Ascending aorta (tissue), 2 donors: ENCODE measurements at regions not wholly inside any gene's neighbourhood (a gene's known extent, or its start where the extent isn't known, plus 50 kb on each side); places are given as distances from the start of the nearest gene placed in this dataset.

Source experiments
- DNase-seq, 2 donors: peaks; one replicate each; pipeline ENCODE4 v3.0.0-alpha.2; 2019; ENCODE audit warnings: low spot score in 2 of 2
- H3K27ac ChIP-seq, 2 donors: fragments of 200-600 bp; sonication (generic); one replicate each; pipeline ENCODE4 v1.5.1; 2016 to 2017; ENCODE audit warnings: mild to moderate bottlenecking in 1 of 2
- H3K27me3 ChIP-seq: fragments of 200-600 bp; sonication (generic); one replicate; pipeline ENCODE4 v1.5.1; 2017
- H3K36me3 ChIP-seq, 2 donors: fragments of 200-600 bp; sonication (generic); one replicate each; pipeline ENCODE4 v1.5.1; 2016
- H3K4me1 ChIP-seq, 2 donors: fragments of 200-600 bp; sonication (generic); one replicate each; pipeline ENCODE4 v1.5.1; 2016 to 2017; ENCODE audit warnings: mild to moderate bottlenecking in 1 of 2
- H3K4me3 ChIP-seq, 2 donors: fragments of 200-600 bp; sonication (generic); one replicate each; pipeline ENCODE4 v1.5.1; 2016 to 2017; ENCODE audit warnings: mild to moderate bottlenecking in 1 of 2
- H3K9me3 ChIP-seq, 2 donors: fragments of 200-600 bp; sonication (generic); one replicate each; pipeline ENCODE4 v1.5.1; 2016
- intact Hi-C: fragments of 100-400 bp; cut with DNase I; formaldehyde crosslinking; loops from one replicate; pipeline ENCODE4 v1.15.1; 2023
- TF ChIP-seq, protein P1 (sequence below), 3 experiments: fragments of 200-600 bp in 2 of 3; fragments of 450-650 bp in 1 of 3; sonication (generic) in 2 of 3; IDR thresholded peaks; one replicate each; pipeline ENCODE4 v1.5.1; 2016 to 2019; ENCODE audit warnings: antibody characterized with exemption in 3 of 3, mild to moderate bottlenecking in 1 of 3, moderate library complexity in 1 of 3

DNA sequence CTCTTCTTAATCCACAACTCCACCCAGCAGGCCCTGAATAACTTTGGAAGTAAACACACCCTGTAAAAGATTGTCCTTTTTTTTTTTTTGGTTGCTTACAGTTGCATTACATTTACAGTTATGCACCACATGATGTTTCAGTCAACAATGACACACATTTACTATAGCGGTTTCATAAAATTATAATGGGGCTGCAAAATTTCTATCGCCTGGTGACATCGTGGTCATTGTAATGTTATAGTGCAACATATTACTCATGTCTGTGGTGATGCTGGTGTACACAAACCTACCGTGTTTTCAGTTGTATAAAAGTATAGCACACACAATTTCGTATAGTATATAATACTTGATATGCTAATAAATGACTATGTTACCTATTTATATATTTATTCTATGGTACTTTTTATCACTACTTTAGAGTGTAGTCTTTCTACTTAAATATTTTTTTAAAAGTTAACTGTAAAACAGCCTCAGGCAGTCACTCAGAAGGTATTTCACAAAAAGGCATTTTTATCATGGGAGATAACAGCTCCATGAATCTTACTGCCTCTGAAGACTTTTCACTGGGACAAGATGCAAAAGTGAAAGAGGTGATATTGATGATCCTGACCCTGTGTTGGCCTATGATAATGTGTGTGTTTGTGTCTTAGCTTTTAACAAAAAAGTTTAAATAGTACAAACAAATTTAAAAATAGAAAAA, 695.4 kb upstream of the CDH18 start:
- Histone ChIP-seq H3K27ac (no peak overlapping the region), H3K36me3 (no peaks in the 10 kb centered on the region), H3K27me3 (no peaks in the 10 kb centered on the region), H3K4me1 (no peaks in the 10 kb centered on the region), H3K9me3 (no peaks in the 10 kb centered on the region), H3K4me3 (no peak overlapping the region)
- no peak for DNase-seq
- TF ChIP-seq, protein P1, sequence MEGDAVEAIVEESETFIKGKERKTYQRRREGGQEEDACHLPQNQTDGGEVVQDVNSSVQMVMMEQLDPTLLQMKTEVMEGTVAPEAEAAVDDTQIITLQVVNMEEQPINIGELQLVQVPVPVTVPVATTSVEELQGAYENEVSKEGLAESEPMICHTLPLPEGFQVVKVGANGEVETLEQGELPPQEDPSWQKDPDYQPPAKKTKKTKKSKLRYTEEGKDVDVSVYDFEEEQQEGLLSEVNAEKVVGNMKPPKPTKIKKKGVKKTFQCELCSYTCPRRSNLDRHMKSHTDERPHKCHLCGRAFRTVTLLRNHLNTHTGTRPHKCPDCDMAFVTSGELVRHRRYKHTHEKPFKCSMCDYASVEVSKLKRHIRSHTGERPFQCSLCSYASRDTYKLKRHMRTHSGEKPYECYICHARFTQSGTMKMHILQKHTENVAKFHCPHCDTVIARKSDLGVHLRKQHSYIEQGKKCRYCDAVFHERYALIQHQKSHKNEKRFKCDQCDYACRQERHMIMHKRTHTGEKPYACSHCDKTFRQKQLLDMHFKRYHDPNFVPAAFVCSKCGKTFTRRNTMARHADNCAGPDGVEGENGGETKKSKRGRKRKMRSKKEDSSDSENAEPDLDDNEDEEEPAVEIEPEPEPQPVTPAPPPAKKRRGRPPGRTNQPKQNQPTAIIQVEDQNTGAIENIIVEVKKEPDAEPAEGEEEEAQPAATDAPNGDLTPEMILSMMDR (IDR thresholded peaks at IDR 0.05) = no peak
- intact Hi-C loops = no loop called here

DNA sequence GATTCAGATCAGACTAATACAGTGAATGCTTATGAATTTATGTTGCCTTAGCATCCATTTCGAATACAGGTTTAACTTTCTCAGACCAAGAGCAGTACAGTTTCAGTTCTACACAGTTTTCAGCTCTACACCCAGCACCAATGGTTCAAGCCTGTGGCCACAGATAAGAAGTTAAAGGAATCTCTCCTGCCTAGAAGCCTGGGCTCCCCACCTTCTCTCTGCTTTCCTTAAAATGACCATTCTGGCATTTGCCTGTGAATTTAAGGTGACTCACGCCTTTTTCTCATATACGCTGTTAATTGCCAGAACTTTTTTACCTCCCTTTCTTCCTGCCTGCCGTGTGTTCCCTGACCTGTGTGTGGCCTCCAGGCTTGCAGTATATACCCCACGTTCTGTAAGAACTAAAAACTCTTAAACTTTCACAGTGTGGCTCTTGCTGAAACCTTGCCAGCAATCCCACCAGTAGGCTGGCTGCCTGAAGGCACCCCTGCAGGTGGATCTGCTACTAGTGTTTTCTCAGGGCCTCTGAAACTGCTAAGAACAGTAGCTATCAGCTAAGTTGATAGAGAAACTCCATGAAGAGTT, 692.8 kb upstream of the CDH18 start:
- intact Hi-C loops = no loop called here
- DNase-seq = no peak
- Histone ChIP-seq H3K4me3 (no peak overlapping the region), H3K36me3 (no peaks in the 10 kb centered on the region), H3K9me3 (no peaks in the 10 kb centered on the region), H3K27ac (no peak overlapping the region), H3K27me3 (no peaks in the 10 kb centered on the region), H3K4me1 (no peaks in the 10 kb centered on the region)
- TF ChIP-seq, protein P1 (IDR thresholded peaks at IDR 0.05) = no peak

DNA sequence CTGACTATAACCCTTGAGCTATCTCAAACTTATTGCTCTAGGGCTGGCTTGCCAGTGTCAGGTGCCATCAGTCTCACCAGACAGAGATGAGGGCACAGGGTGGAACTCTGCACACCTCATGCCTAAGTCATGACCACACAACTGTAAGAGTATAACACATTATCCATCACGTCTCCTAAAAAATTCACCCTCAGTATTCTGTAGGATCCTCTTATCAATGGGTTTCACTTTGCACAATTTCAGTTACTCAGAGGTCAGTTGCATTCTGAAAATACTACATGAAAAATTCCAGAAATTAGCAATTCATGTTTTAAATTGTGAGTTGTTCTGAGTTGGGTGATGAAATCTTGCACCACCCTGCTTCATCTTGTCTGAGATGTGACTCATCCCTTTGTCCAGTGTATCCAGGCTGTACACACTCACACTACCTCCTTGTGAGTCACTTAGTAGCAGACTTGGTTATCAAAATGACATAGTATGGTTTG, 690.9 kb upstream of the CDH18 start:
- H3K9me3 ChIP-seq = no peaks in the 10 kb centered on the region
- TF ChIP-seq, protein P1 (IDR thresholded peaks at IDR 0.05) = no peak
- H3K4me1 ChIP-seq = no peaks in the 10 kb centered on the region
- H3K27me3 ChIP-seq = no peaks in the 10 kb centered on the region
- no peak overlapping the region for H3K4me3 ChIP-seq
- no peak overlapping the region for H3K27ac ChIP-seq
- no peak for DNase-seq
- no peaks in the 10 kb centered on the region for H3K36me3 ChIP-seq
- intact Hi-C loops = no loop called here

DNA sequence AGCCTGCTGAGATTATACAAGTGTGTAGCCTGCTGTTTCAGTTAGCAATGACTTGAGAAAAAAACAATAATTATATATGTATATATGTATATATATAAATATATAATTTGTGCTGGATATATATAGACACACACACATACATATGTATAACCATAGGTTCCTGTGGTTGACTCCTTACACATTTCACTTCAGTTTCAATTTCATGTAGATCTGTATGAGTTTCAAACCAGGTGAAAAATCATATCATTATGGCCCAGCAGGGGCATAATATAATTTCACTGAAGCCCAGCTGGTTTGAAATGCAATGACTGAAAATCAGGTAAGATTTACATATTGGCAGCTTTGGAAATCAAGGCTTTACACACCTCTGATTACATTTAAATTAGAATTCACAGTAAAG, 690.4 kb upstream of the CDH18 start:
- Histone ChIP-seq H3K4me1 (no peaks in the 10 kb centered on the region), H3K27ac (no peak overlapping the region), H3K27me3 (no peaks in the 10 kb centered on the region), H3K4me3 (no peak overlapping the region), H3K9me3 (no peaks in the 10 kb centered on the region), H3K36me3 (no peaks in the 10 kb centered on the region)
- TF ChIP-seq, protein P1 (IDR thresholded peaks at IDR 0.05) = no peak
- intact Hi-C loops = no loop called here
- no peak for DNase-seq

DNA sequence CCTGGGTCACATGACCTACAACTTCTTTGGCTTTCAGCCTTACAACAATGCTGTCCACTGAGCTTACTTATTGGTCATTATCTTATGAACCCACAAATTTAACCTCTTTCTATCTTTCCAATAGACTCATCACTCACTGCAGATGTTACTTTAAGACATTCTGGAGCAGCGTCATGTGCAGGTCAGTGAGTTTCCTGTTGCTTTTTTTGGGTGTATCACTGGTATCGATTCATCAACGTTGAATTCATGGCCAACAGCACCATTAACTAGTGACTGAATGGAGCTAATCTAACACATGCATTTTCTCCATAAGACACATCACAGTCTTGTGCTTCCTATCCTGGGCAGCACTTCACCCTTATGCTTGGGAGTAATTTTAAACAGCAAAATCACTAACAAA, 672.6 kb upstream of the CDH18 start:
- Histone ChIP-seq H3K27ac (no peak overlapping the region), H3K9me3 (no peaks in the 10 kb centered on the region), H3K4me1 (no peaks in the 10 kb centered on the region), H3K27me3 (no peaks in the 10 kb centered on the region), H3K4me3 (no peak overlapping the region), H3K36me3 (no peaks in the 10 kb centered on the region)
- DNase-seq = no peak
- intact Hi-C loops = no loop called here
- TF ChIP-seq, protein P1 (IDR thresholded peaks at IDR 0.05) = no peak
